NCI-H128 (cell line): ENCODE measurements at regions not wholly inside any gene's neighbourhood (a gene's known extent, or its start where the extent isn't known, plus 50 kb on each side); places are given as distances from the start of the nearest gene placed in this dataset.
"Not testable (repeated sequence)": the region's sequence is repeated elsewhere in the genome, so short reads cannot be mapped to it uniquely, and the experiment has no call there.

ENCODE experiments used
- DNase-seq: peaks from one replicate; lab custom pipeline; 2025; ENCODE audit not compliant: unreplicated experiment; lab: John Stamatoyannopoulos, UW

- DNase-seq: no peak
Observed at GRCh38 chr10:121690152-121690848, 92.1 kb upstream of the FGFR2 start.

DNA sequence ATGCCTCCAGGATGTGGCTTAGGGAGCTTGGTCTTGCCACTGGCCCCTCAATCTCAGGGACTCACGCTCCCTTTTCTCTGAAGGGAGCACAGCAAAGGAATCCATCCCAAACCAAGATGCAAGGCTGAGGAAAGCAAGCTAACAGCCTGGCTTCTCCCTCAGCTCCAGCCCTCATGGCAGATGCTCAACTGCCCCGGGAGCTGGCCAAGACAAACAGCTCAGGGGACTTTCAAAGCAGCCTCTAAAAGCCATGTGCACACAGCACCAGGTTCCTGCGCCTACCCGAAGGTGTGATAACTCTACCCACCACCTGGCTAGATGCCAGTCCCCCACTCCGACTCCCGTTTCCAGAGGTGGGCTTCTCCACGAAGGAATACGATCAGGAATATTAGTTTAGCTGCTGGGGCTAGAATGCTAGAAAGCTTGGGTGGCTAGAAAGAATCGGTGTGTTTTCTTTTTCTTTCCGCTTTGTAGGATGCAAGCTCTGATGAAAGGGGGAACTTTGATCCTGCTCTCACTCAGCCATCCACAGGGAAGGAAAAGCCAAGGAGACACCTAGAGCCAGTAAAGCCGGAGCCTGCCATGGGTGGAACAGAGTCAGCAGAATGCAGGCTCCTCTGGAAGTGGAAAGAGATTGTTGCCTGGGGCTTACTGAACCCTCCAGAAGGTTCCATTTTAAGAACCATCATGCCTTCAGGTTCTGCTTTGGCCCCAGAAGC, 89.0 kb upstream of the FGFR2 start:
- no peak for DNase-seq

- DNase-seq: no peak
Observed at GRCh38 chr10:121684276-121684675, 86.0 kb upstream of the FGFR2 start.

- DNase-seq: no peak
Observed at GRCh38 chr10:121683816-121684215, 85.6 kb upstream of the FGFR2 start.

DNA sequence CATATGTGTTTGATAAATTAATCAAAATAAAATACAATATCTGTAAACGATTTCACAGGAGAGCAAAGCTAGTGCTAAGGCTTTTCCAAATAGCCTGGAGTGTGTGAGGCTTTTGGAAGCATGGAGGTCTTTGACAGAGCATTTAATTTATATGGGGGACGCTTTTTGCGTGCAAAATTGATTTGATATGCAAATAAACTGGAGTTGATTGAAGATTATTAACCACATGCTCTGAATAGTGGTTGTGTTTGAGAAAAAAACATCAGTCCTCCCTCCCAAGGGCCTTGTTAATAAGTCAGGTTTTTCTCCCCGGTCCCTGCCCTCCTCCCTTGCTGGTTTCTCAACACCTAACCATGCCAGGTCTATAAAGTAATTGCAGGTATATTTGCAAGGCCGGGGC, 85.1 kb upstream of the FGFR2 start:
- no peak for DNase-seq

DNA sequence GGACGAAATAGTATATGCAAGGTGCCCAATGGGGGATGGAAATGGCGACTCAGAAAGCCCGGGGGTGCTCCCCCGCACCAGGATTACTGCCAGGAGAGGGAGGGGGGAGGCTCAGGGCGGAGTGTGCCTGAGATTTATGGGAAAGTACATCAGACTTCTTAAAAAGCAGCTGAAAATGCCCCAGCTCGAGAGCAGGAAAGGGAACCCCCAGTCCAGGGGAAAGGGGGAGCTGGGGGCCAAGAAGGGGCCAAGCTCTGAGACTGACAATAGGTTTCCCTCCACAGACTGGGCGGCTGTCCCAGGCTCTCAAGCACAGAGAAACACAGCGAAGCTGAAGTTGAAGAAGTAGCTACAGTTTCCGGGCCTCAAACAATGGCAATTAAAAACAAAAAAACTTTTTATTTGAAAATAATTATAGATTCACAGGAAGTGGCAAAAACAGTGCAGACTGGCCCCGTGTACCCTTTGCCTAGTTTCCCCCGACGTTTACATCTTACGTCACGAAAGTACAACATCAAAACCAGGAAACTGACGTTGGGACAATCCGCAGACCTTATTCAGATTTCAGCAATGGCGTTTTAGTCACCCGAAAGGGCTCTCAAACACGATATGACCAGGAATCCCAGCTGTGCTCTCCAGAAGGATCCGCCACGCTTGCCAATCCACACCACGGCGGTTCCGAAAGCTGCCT, 83.9 kb upstream of the FGFR2 start:
- DNase-seq: no peak

DNA sequence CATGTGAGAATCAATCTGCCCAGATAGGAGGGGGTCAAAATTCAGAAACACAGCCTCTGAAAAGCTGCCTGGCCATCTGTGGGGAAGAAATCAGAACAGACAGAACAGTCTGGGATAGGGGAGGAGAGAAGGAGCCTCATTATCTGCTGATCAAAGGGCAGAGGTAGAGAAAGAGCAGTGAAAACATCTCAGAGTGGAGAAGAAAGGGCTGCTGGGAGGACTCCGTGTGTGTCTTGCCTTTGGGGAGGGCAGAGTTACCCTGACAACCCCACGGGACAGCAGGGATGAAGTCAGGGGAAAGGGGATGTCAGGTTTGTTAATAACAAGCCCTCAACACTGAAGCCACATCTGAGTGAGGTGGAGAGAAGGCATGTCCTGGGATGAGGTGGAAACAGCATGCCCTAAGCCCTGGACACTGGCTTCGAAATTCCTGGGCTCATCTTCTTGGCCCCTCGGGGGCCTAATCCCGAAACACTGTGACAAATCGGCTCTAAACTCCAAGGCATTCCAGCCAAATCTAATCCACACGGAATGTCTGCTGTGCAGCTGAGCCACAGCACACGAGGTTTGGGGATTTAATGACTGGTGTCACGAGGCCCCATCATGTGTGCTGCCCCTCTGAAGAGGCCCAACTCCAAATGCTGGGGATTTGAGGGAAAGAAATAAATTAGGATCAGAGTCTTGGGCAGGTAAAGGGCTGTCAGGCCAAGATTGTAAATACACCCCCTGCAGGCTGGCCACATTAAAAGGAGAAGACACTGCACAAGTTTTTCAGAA, 82.8 kb upstream of the FGFR2 start:
- DNase-seq: no peak

DNA sequence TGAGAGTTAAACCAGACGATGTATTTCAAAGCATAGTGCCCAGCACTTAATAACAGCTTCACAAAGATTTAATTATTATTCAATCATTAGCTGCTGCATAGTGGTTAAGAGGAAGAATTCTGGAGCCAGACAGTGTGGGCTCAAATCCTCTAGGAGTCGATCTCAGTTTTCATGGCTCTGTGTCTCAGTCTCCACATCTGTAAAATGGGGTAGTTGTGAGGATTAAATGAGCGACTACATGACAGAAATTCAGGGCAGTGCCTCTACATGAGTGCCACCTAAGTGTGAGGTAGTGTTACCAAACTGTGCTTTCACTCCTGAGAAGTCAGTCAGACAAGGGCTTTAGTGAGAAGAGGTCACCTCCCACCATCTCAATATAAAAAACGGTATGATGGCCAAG, 81.7 kb upstream of the FGFR2 start:
- no peak for DNase-seq

GRCh38 chr10:121678631-121679174, 80.5 kb upstream of the FGFR2 start:
- no peak for DNase-seq

GRCh38 chr10:121677880-121678279, 79.6 kb upstream of the FGFR2 start:
- DNase-seq: no peak

- DNase-seq: no peak
Observed at GRCh38 chr10:121675344-121675743, 77.1 kb upstream of the FGFR2 start.

DNA sequence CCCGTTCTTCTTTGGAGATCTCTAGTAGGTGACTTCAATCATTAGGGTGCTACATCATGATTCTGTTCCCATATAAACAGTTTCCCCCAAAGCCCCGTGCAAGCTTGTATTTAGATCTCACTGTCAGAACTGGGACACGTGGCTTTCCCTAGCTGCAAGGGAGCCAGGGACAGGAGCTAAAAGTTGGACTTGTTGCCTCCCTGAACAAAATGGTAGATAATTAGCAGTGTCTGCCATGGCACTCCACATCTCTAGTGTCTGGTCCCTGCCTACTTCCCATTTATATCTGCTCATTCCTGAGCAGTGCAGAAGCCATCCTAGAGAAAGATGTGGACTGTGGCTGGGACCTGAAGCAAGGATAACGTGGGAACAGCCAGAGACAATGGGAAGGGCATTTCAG, 76.6 kb upstream of the FGFR2 start:
- no peak for DNase-seq

- no peak for DNase-seq
Observed at GRCh38 chr10:121672733-121673132, 74.5 kb upstream of the FGFR2 start.

DNA sequence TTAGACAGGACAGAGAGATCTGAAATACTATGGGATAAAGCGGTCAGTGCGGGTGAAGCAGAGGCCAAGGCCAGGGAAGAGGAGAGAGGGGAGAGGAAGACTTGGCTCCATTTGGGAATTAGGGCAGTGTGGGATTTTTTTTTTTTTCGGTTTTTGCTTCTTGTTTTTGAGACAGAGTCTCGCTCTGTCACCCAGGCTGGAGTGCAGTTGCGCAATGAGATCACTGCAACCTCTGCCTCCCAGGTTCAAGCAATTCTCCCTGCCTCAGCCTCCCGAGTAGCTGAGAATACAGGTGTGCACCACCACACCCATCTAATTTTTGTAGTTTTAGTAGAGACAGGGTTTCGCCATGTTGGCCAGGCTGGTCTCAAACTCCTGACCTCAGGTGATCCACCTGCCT, 71.6 kb upstream of the FGFR2 start:
- DNase-seq: not testable (repeated sequence)

- no peak for DNase-seq
Observed at GRCh38 chr10:121669028-121669374, 70.8 kb upstream of the FGFR2 start.

DNA sequence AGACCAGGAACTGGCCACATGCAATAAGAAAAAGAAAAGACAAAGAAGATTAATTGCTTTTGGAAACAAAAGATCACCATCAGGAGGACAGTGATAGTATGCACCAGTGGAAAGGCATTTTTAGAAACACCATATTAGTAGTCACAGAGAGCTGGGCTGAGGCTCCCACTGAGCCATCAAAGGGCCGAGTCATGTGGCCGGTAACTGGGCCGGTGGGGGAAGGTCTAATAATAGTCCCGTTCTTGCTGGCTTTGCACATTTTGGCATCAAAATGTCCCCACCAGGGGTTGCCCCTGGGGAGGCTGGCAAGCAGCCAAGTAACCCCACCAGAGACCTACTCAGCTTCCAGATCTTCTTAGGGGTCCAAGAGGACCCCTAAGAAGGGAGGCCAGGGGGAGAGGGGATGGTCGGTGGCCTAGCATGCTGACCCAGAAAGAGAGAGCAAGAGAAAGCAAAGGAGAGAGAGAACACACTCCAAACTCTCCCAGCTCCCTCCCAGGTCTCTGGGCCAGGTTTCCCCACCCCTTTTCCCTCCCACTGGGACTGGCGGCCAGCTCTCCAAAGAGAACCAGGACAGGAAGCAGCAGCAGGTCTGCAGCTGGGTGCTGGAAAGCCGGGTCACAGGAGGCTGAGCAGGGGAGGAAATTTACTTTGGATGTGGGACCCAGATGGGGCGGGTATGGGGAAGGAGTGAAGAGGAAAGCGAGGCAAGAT, 70.2 kb upstream of the FGFR2 start:
- no peak for DNase-seq

- no peak for DNase-seq
Observed at GRCh38 chr10:121667948-121668313, 69.7 kb upstream of the FGFR2 start.

- DNase-seq: no peak
Observed at GRCh38 chr10:121665809-121666208, 67.6 kb upstream of the FGFR2 start.

- no peak for DNase-seq
Observed at GRCh38 chr10:121664671-121665070, 66.4 kb upstream of the FGFR2 start.
